AG09319 (cell line): ENCODE measurements at regions not wholly inside any gene's neighbourhood (a gene's known extent, or its start where the extent isn't known, plus 50 kb on each side); places are given as distances from the start of the nearest gene placed in this dataset.

Experiments used
- DNase-seq: peaks from one replicate; pipeline ENCODE4 v3.0.0-alpha.2; 2010; ENCODE audit warnings: low read depth; ENCODE audit errors: extremely low read depth
- CTCF ChIP-seq: IDR thresholded peaks from 2 replicates; pipeline ENCODE4 v1.5.1; 2011; ENCODE audit warnings: low read depth, mild to moderate bottlenecking, inconsistent platforms, low read length, moderate library complexity

DNA sequence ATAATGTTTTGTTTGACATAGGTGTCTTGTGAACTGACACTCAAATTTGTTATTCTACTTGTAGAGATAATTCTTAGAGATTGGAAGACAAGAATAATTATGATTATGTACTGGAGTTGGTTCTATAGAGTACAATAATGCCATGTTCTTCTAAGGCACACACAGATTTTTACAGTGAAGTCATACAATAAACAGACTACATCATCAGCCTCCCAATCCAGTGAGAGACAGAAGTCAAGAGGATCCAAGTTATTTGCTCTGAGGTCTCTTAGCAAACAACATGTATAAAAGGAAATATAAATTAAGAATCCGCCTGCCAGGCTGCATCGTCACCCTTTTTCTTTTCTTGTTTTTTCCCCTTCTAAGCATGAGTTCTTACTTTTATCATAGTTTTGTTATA is 613.5 kb upstream of the SETBP1 start:
- TF ChIP-seq CTCF = no peak
- no peak for DNase-seq

- no peak for DNase-seq
- TF ChIP-seq CTCF = no peak
Measured at GRCh38 chr18:44075038-44075437, 605.6 kb upstream of the SETBP1 start.

DNA sequence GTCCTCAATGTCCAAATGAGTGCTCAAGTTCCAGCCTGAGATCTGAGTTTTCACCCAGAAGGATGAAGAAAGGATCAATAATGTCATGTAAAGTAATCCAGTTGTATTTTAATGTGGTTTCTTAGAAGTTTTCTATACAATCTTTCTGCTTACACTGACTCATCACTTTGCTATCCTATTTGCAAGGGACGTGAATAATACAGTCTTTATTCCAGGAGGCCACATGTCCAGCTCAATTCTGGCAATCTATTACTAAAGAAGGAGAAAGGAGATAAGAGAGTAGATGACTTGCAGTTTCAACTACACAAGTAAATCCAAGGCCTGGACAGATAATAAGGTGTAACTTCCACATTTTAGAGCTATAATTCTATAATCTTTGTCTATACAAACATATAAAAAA is 601.1 kb upstream of the SETBP1 start:
- no peak for TF ChIP-seq CTCF
- DNase-seq = no peak

DNA sequence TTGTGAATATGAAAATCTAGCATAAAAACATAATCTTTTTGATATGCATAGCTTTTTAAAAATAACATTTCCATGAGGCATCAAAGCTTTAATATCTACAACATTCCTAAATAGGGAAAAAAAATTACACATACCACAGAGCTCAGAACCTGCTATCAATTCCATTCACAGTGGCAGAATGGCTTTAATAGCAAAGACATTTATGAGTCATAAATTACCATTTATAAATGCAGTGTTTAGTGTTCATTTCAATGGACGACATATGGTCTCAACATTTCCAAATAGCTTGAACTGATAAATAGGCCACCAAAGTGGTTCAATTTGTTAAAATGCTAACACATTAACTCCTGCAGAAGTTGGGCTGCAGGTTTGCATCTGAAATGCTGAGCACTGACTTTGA is 600.6 kb upstream of the SETBP1 start:
- no peak for DNase-seq
- TF ChIP-seq CTCF = no peak

DNA sequence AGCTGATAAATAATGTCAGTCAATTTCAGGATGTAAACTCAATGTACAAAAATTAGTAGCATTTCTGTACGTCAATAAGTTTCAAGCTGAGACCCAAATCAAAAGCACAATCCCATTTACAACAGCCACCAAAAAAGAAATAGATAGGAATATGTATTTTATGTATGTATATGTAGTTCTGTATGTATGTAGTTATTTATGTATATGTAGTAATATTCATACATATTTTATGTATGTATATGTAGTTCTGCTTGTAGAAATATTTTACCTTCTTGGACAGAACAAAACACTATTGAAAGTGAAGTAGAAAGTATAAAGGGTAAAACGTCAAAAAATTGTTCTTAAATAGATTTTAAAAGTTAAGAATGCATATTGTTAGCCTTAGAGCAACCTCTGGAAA is 591.0 kb upstream of the SETBP1 start:
- no peak for DNase-seq
- no peak for TF ChIP-seq CTCF

DNA sequence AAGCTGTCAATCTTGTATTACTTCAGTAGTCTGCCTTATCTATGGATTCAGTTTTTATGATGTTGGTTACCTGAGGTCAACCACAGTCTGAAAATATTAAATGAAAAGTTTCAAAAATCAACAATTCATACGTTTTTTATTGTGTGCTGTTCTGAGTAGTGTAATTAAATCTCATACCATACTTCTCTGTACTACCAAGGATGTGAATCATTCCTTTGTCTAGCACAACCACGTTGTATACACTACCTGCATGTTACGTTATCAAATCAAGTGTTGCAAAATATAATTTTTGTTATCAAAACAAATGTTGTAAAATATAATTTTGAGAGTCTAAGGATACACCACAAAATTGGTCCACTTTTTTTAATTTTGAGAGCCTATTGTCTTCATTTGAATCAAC is 590.2 kb upstream of the SETBP1 start:
- TF ChIP-seq CTCF = no peak

DNA sequence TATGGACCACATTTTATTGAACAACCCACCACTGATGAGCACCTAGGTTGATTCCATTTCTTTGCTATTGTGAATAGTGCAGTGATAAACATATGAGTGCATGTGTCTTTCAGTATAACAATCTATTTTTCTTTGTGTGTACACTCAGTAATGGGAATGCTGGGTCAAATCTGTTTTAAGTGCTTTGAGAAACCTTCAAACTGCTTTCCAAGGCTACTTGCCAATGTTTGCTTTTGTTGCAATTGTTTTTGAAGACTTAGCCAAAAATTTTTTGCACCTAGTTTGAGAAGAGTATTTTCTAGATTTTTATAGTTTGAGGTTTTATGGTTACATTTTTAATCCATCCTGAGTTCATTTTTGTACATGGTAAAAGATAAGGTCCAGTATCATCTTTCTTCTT is 587.4 kb upstream of the SETBP1 start:
- DNase-seq = no peak
- no peak for TF ChIP-seq CTCF

More for the DNA sequence above, 590.2 kb upstream of the SETBP1 start:
- no peak for DNase-seq
